H9 (cell line): ENCODE measurements at regions not wholly inside any gene's neighbourhood (a gene's known extent, or its start where the extent isn't known, plus 50 kb on each side); places are given as distances from the start of the nearest gene placed in this dataset.
"Not testable (repeated sequence)": the region's sequence is repeated elsewhere in the genome, so short reads cannot be mapped to it uniquely, and the experiment has no call there.

Experiments
- DNase-seq: peaks from one replicate; pipeline ENCODE4 v3.0.0-alpha.2; 2017
- H2AFZ ChIP-seq: one replicate; pipeline ENCODE4 v1.6.1; 2013; ENCODE audit warnings: mild to moderate bottlenecking, low read length, control low read depth, moderate library complexity
- H2AK5ac ChIP-seq: 2 replicates; pipeline ENCODE4 v1.6.1; 2013; ENCODE audit warnings: low read length, control low read depth, mixed read lengths; ENCODE audit not compliant: insufficient read length
- H2BK120ac ChIP-seq: one replicate; pipeline ENCODE4 v1.6.1; 2013; ENCODE audit warnings: low read depth, mild to moderate bottlenecking, low read length, control low read depth, inconsistent platforms; ENCODE audit not compliant: poor library complexity, severe bottlenecking
- H2BK12ac ChIP-seq: 2 replicates; pipeline ENCODE4 v1.6.1; 2013; ENCODE audit warnings: low read length, control low read depth, mixed read lengths, low read depth; ENCODE audit not compliant: insufficient read length
- H2BK15ac ChIP-seq: 2 replicates; pipeline ENCODE4 v1.6.1; 2013; ENCODE audit warnings: low read depth, low read length, control low read depth
- H2BK20ac ChIP-seq: one replicate; pipeline ENCODE4 v1.6.1; 2013; ENCODE audit warnings: low read depth, mild to moderate bottlenecking, low read length, control low read depth, inconsistent platforms; ENCODE audit not compliant: poor library complexity, severe bottlenecking
- H2BK5ac ChIP-seq: 2 replicates; pipeline ENCODE4 v1.6.1; 2013; ENCODE audit warnings: low read length, control low read depth, mixed read lengths; ENCODE audit not compliant: insufficient read length
- H3K14ac ChIP-seq: 2 replicates; pipeline ENCODE4 v1.6.1; 2013; ENCODE audit warnings: low read length, control low read depth; ENCODE audit not compliant: insufficient read depth
- H3K18ac ChIP-seq: 2 replicates; pipeline ENCODE4 v1.6.1; 2013; ENCODE audit warnings: low read depth, mild to moderate bottlenecking, mixed read lengths, low read length, control low read depth; ENCODE audit not compliant: insufficient read length
- H3K23ac ChIP-seq: 2 replicates; pipeline ENCODE4 v1.6.1; 2013; ENCODE audit warnings: low read length, control low read depth, mixed read lengths, low read depth; ENCODE audit not compliant: insufficient read length
- H3K23me2 ChIP-seq: 2 replicates; pipeline ENCODE4 v1.6.1; 2013; ENCODE audit warnings: low read depth, mild to moderate bottlenecking, mixed read lengths, low read length, control low read depth; ENCODE audit not compliant: insufficient read length, poor library complexity, severe bottlenecking
- H3K27ac ChIP-seq: 2 replicates; pipeline ENCODE4 v1.5.1; 2013; ENCODE audit warnings: low read length, control low read depth, mixed read lengths, low read depth; ENCODE audit not compliant: insufficient read length
- H3K27me3 ChIP-seq: 2 replicates; pipeline ENCODE4 v1.6.1; 2013; ENCODE audit warnings: low read length, control low read depth, inconsistent platforms; ENCODE audit not compliant: insufficient read depth
- H3K4ac ChIP-seq: 2 replicates; pipeline ENCODE4 v1.6.1; 2013; ENCODE audit warnings: low read depth, mild to moderate bottlenecking, control low read depth, inconsistent platforms, low read length, moderate library complexity
- H3K4me1 ChIP-seq: 2 replicates; pipeline ENCODE4 v1.6.1; 2013; ENCODE audit warnings: low read length, control low read depth, inconsistent platforms; ENCODE audit not compliant: insufficient read depth
- H3K4me2 ChIP-seq: 2 replicates; pipeline ENCODE4 v1.6.1; 2013; ENCODE audit warnings: low read length, control low read depth, mixed read lengths; ENCODE audit not compliant: insufficient read length, insufficient read depth
- H3K56ac ChIP-seq: 2 replicates; pipeline ENCODE4 v1.6.1; 2013; ENCODE audit warnings: low read depth, mild to moderate bottlenecking, mixed read lengths, low read length, control low read depth; ENCODE audit not compliant: insufficient read length
- H3K79me1 ChIP-seq: 2 replicates; pipeline ENCODE4 v1.6.1; 2013; ENCODE audit warnings: low read depth, mild to moderate bottlenecking, moderate library complexity, low read length, control low read depth, inconsistent platforms; ENCODE audit not compliant: insufficient read depth, poor library complexity, severe bottlenecking
- H3K79me2 ChIP-seq: 2 replicates; pipeline ENCODE4 v1.6.1; 2013; ENCODE audit warnings: low read length, control low read depth, inconsistent platforms; ENCODE audit not compliant: insufficient read depth
- H3K9ac ChIP-seq: 2 replicates; pipeline ENCODE4 v1.6.1; 2013; ENCODE audit warnings: low read length, control low read depth, mixed read lengths; ENCODE audit not compliant: insufficient read length; ENCODE audit errors: extremely low read depth
- H3K9me3 ChIP-seq: one replicate; pipeline ENCODE4 v1.6.1; 2013; ENCODE audit warnings: low read depth, low read length, inconsistent platforms; ENCODE audit not compliant: control insufficient read depth
- H3T11ph ChIP-seq: one replicate; pipeline ENCODE4 v1.6.1; 2013; ENCODE audit warnings: mild to moderate bottlenecking, low read length, control low read depth, inconsistent platforms
- H4K20me1 ChIP-seq: one replicate; pipeline ENCODE4 v1.6.1; 2013; ENCODE audit not compliant: control insufficient read depth, insufficient read length, insufficient read depth
- H4K5ac ChIP-seq: 2 replicates; pipeline ENCODE4 v1.6.1; 2013; ENCODE audit warnings: low read depth, mild to moderate bottlenecking, mixed read lengths, low read length, control low read depth; ENCODE audit not compliant: insufficient read length
- H4K8ac ChIP-seq: replicated peaks from 2 replicates; pipeline ENCODE4 v1.6.1; 2013; ENCODE audit warnings: low read length, control low read depth, mixed read lengths, low read depth; ENCODE audit not compliant: insufficient read length
- H4K91ac ChIP-seq: 2 replicates; pipeline ENCODE4 v1.6.1; 2013; ENCODE audit warnings: low read depth, mild to moderate bottlenecking, moderate library complexity, mixed read lengths, low read length, control low read depth; ENCODE audit not compliant: insufficient read length
- H3K27ac Mint-ChIP-seq, 3 experiments: 2 replicates in 2 of 3; 3 replicates in 1 of 3; pipeline ENCODE4 v1.8.0; 2020 to 2021; ENCODE audit warnings: mixed read lengths in 3 of 3, mild to moderate bottlenecking in 1 of 3, moderate library complexity in 1 of 3
- H3K27me3 Mint-ChIP-seq: 2 replicates; pipeline ENCODE4 v1.8.0; 2021; ENCODE audit warnings: low read depth, mild to moderate bottlenecking, moderate library complexity, mixed read lengths
- H3K36me3 Mint-ChIP-seq, 3 experiments: 2 replicates in 2 of 3; 3 replicates in 1 of 3; pipeline ENCODE4 v1.8.0; 2020 to 2021; ENCODE audit warnings: low read depth in 3 of 3, mixed read lengths in 3 of 3; ENCODE audit not compliant: insufficient read depth in 1 of 3
- H3K4me1 Mint-ChIP-seq, 2 experiments: 2 replicates each; pipeline ENCODE4 v1.8.0; 2020; ENCODE audit warnings: mixed read lengths in 2 of 2
- H3K4me3 Mint-ChIP-seq, 2 experiments: 2 replicates in 1 of 2; 3 replicates in 1 of 2; pipeline ENCODE4 v1.8.0; 2020 to 2021; ENCODE audit warnings: mild to moderate bottlenecking in 2 of 2, mixed read lengths in 2 of 2, moderate library complexity in 1 of 2
- H3K9me3 Mint-ChIP-seq, 2 experiments: 2 replicates in 1 of 2; 3 replicates in 1 of 2; pipeline ENCODE4 v1.8.0; 2020; ENCODE audit warnings: mild to moderate bottlenecking in 2 of 2, mixed read lengths in 2 of 2, moderate library complexity in 1 of 2
- WGBS: extraction: QIAGEN DNeasy Blood & Tissue Kit; methylation state at CpG from one replicate; pipeline ENCODE4 v1.1.7; 2013; ENCODE audit warnings: missing lambda C conversion rate, low lambda C conversion rate, mixed read lengths; ENCODE audit not compliant: insufficient read length; ENCODE audit errors: extremely low coverage; 5-methylcytosine and 5-hydroxymethylcytosine counted together
- TF ChIP-seq, protein P1 (sequence below): fragments of 200-600 bp; sonication (generic); conservative IDR thresholded peaks from 3 replicates; pipeline ENCODE4 v1.8.0; 2021; ENCODE audit warnings: antibody characterized with exemption, mild to moderate bottlenecking

DNA sequence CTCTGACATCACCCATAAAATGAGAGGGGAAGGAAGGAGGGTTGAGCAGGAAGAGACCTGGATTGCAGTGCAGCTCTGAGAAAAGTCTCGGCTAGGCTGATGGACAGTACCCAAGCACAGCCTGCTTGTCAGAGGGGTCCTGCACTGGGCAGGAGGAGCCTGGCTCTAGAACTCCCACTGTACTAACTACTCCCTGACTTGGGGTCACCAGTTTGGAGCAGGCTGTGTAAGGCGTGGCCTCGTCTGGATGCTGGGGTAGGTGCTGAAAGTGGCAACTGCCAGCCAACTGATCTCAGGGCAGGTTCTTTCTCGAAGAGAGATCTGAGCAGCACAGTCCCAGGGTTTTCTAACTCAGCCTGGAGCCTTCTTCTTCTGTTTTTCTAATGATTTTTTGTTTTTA lies 176.3 kb downstream of the ATP23 start:
- no peak overlapping the region for H2BK5ac ChIP-seq
- no peak overlapping the region for H3K18ac ChIP-seq
- WGBS = no CpG with 5 or more reads among the region's 4 CpGs
- H3K27me3 ChIP-seq = no peaks in the 10 kb centered on the region
- Mint-ChIP-seq H3K4me1 (peaks cover 0 to 5% of the 10 kb centered on the region in 2 experiments; a peak in 1 of 4 replicates), H3K27ac (no peak overlapping the region), H3K36me3 (peaks cover 7 to 14% (median 14%) of the 10 kb centered on the region in 3 experiments; a peak in 5 of 7 replicates), H3K27me3 (no peaks in the 10 kb centered on the region; the same call in 1 of the 2 replicates), H3K4me3 (no peak overlapping the region), H3K9me3 (peaks cover 14 to 16% of the 10 kb centered on the region in 2 experiments)
- no peaks in the 10 kb centered on the region for H3K23me2 ChIP-seq
- no peak overlapping the region for H2AK5ac ChIP-seq
- H3K23ac ChIP-seq = no peak overlapping the region
- H3K14ac ChIP-seq = no peak overlapping the region
- DNase-seq = no peak
- H3K27ac ChIP-seq = no peak overlapping the region
- H3K9ac ChIP-seq = no peak overlapping the region
- no peak overlapping the region for H3K56ac ChIP-seq
- no peak overlapping the region for H3K4ac ChIP-seq
- TF ChIP-seq, protein P1, sequence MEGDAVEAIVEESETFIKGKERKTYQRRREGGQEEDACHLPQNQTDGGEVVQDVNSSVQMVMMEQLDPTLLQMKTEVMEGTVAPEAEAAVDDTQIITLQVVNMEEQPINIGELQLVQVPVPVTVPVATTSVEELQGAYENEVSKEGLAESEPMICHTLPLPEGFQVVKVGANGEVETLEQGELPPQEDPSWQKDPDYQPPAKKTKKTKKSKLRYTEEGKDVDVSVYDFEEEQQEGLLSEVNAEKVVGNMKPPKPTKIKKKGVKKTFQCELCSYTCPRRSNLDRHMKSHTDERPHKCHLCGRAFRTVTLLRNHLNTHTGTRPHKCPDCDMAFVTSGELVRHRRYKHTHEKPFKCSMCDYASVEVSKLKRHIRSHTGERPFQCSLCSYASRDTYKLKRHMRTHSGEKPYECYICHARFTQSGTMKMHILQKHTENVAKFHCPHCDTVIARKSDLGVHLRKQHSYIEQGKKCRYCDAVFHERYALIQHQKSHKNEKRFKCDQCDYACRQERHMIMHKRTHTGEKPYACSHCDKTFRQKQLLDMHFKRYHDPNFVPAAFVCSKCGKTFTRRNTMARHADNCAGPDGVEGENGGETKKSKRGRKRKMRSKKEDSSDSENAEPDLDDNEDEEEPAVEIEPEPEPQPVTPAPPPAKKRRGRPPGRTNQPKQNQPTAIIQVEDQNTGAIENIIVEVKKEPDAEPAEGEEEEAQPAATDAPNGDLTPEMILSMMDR = no peak
- H3K79me1 ChIP-seq = no peaks in the 10 kb centered on the region
- no peaks in the 10 kb centered on the region for H3K79me2 ChIP-seq
- H3T11ph ChIP-seq = no peak overlapping the region
- H4K91ac ChIP-seq = no peak overlapping the region
- no peak overlapping the region for H3K4me2 ChIP-seq
- H3K9me3 ChIP-seq = no peaks in the 10 kb centered on the region
- H2BK12ac ChIP-seq = no peak overlapping the region
- H2BK120ac ChIP-seq = no peak overlapping the region
- no peak overlapping the region for H2BK15ac ChIP-seq
- H2BK20ac ChIP-seq = no peak overlapping the region
- H2AFZ ChIP-seq = no peak overlapping the region
- H4K8ac ChIP-seq = no peak overlapping the region
- no peak overlapping the region for H4K5ac ChIP-seq
- H4K20me1 ChIP-seq = no peaks in the 10 kb centered on the region
- 0 out of 2 replicates have a peak, but pooled peaks cover 2% of the 10 kb centered on the region for H3K4me1 ChIP-seq

DNA sequence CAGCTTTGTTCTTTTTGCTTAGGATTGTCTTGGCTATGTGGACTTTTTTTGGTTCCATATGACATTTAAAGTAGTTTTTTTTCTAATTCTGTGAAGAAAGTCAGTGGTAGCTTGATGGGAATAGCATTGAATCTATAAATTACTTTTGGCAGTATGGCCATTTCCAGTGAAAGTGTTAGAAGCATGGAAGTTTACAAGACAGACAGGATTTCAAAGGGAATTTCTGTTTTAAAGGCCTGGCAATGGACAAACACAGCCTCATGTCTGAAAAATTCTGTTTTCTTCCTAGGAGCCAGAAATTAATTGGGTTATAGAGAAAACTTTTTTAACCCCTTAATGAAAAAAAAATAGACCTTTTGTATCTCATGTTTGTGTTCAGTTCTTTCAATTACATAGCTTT lies 184.4 kb downstream of the ATP23 start:
- H3K4me1 Mint-ChIP-seq, H3K4me1 ChIP-seq, H3K56ac ChIP-seq, H3K27ac Mint-ChIP-seq, H3K36me3 Mint-ChIP-seq, H2BK15ac ChIP-seq, H3T11ph ChIP-seq, H3K14ac ChIP-seq, H3K9me3 Mint-ChIP-seq, H3K79me2 ChIP-seq, H3K23me2 ChIP-seq, H3K4me3 Mint-ChIP-seq, H4K91ac ChIP-seq, H3K18ac ChIP-seq, H4K5ac ChIP-seq, H3K9ac ChIP-seq, H3K27me3 ChIP-seq, H2BK20ac ChIP-seq, H2BK12ac ChIP-seq, DNase-seq, H3K27ac ChIP-seq, H4K20me1 ChIP-seq, H4K8ac ChIP-seq, H3K79me1 ChIP-seq, H3K27me3 Mint-ChIP-seq, H2AFZ ChIP-seq, H2BK5ac ChIP-seq, H3K9me3 ChIP-seq, H2BK120ac ChIP-seq, H2AK5ac ChIP-seq, H3K4ac ChIP-seq, H3K4me2 ChIP-seq, H3K23ac ChIP-seq: not testable (repeated sequence)
